Retinal pigment epithelial cell (primary cell): ENCODE measurements at regions not wholly inside any gene's neighbourhood (a gene's known extent, or its start where the extent isn't known, plus 50 kb on each side); places are given as distances from the start of the nearest gene placed in this dataset.

Experiments used
- DNase-seq: peaks from one replicate; pipeline ENCODE4 v3.0.0-alpha.2; 2010; ENCODE audit warnings: low read depth
- H3K4me3 ChIP-seq: 2 replicates; pipeline ENCODE4 v1.5.1; 2011; ENCODE audit warnings: mild to moderate bottlenecking, low read length, control low read depth, moderate library complexity
- TF ChIP-seq, protein P1 (sequence below): conservative IDR thresholded peaks from 2 replicates; pipeline ENCODE4 v1.5.1; 2011; ENCODE audit warnings: low read depth, low read length, control low read depth, inconsistent platforms

DNA sequence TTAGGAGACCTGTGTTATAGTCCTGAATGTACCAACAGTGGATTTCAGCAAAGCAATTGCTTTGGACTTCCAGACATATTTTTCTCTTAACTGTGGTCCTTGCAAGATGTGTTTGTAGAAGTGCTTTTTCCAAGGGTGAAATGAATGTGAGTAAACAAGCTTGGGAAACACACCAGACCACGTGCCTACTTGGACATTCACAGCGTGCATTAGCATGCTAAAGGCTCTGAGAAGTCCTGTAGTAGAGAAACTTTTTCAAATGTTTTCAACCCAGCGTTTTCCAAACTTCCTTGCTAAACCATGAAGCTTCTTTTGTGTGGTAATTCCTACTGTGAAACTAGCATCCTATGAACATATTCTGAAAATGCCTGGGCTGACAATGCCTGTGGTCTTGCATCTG, 91.2 kb upstream of the DBX1 start:
- no peak overlapping the region for H3K4me3 ChIP-seq
- no peak for DNase-seq
- TF ChIP-seq, protein P1, sequence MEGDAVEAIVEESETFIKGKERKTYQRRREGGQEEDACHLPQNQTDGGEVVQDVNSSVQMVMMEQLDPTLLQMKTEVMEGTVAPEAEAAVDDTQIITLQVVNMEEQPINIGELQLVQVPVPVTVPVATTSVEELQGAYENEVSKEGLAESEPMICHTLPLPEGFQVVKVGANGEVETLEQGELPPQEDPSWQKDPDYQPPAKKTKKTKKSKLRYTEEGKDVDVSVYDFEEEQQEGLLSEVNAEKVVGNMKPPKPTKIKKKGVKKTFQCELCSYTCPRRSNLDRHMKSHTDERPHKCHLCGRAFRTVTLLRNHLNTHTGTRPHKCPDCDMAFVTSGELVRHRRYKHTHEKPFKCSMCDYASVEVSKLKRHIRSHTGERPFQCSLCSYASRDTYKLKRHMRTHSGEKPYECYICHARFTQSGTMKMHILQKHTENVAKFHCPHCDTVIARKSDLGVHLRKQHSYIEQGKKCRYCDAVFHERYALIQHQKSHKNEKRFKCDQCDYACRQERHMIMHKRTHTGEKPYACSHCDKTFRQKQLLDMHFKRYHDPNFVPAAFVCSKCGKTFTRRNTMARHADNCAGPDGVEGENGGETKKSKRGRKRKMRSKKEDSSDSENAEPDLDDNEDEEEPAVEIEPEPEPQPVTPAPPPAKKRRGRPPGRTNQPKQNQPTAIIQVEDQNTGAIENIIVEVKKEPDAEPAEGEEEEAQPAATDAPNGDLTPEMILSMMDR, result no peak

DNA sequence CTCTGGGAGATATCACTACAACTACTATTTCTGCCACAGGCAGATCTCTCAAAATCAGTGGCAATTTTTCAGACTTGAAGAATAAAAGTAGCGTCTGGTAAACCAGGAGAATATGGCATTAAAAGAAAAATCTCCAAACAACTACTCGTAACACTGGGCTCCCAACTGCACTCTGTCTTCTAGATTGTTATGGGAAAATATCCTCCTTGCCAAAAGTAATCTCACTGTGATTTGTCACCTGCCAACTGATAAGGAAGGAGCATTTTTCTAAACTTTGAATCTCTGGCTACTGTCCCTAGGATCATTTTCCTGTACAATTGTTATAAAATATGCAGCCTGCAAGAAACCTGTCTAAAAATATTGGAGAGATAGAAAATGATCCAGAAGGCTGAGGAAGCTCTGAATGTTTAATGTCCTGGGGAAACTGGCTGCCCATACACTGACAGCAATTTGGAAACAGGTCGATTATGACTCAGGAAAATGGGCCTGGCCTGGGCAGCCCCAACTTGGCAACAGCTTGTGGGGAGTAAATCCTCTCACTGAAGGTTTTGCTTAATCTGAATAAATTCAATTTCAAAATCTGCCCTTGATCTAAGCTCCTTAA, 90.5 kb upstream of the DBX1 start:
- TF ChIP-seq, protein P1, result no peak
- no peak overlapping the region for H3K4me3 ChIP-seq
- no peak for DNase-seq

DNA sequence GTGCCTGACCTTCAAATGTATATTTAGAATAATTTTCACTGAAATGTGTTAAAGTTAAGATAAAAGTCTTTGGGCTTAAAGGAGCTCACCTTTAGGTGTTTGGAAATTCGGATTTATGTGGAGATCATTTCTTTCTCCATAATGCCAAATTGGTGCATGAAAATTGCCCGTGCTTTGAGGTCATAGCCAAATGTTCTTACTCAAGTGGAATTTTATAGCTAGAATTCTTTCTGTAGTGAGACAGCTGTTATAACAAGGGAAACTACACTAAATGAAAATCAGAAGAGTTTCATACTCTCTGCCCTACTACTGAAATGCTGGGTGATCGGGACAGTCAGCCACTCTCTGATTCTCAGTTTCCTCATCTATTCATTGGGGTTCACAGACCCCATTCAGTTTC, 89.5 kb upstream of the DBX1 start:
- TF ChIP-seq, protein P1, result no peak
- H3K4me3 ChIP-seq, result no peak overlapping the region
- DNase-seq, result no peak

DNA sequence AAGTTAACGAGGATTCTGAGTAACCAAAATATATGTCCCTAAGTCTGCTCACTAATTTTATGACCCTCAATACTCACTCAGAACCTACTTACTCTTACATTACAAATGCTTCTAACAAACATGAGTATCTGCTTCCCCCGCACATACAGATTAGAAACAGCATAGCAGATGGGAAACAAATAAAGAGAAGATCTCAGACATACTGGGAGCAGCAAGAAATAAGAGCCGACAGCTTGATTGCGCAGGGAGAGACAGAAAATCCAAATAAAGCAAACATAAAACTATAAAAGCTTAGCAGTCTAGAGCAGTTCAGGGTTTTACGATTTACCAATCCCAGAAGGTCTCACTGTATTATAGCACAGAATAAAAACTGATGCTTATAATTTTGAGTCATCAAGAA, 89.1 kb upstream of the DBX1 start:
- TF ChIP-seq, protein P1, result no peak

DNA sequence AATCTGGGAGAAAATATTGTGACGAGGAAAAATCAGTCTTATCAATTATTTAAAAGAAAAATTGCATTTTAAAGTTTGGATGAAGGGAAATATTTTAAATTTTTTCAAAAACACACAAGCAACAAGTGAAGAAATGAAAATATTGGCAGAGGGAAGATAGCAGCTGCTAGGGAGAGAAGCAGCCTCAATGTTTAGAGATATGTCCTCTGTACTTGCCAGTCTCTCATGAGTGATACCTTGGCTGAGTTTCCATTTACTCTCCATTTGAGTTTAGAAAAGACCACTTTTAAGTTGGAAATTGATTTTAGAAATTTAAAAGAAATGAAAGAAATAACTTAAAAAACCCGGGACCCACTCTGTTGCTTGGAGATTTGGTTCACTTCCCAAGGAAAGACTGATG, 88.6 kb upstream of the DBX1 start:
- DNase-seq, result no peak
- TF ChIP-seq, protein P1, result no peak
- no peak overlapping the region for H3K4me3 ChIP-seq

More for the DNA sequence above, 89.1 kb upstream of the DBX1 start:
- H3K4me3 ChIP-seq, result no peak overlapping the region
- no peak for DNase-seq

DNA sequence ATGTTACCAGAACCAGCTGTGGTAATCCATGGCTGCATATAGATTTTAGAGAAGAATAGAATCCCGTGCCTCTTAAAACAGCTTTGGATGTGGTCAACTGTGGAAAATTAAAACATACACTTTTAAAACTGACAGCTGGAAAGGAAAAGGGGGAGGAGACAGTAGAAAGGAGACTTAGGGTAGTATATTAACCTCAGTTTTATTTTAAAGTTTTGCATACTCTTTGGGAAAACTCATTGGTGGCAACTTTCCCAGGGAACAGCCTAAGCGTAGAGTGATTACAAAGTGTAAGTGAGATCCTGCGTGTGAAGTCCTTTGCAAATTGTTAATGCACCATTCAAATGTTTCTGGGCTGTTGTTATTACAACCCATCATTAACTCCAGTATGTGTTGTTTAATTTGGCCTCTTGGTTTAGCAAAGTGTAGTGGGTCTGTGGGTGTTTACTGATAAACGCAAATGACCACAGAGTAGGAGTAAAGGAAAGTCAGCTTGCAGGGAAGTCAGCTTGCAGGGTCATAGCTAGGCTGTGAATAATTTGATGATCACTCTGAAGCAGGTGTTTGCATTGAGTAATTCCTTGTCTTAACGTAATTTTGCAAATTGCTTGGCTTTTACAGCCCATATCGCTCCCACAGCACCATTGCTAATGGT, 88.0 kb upstream of the DBX1 start:
- no peak for DNase-seq
- no peak overlapping the region for H3K4me3 ChIP-seq
- TF ChIP-seq, protein P1, result no peak

DNA sequence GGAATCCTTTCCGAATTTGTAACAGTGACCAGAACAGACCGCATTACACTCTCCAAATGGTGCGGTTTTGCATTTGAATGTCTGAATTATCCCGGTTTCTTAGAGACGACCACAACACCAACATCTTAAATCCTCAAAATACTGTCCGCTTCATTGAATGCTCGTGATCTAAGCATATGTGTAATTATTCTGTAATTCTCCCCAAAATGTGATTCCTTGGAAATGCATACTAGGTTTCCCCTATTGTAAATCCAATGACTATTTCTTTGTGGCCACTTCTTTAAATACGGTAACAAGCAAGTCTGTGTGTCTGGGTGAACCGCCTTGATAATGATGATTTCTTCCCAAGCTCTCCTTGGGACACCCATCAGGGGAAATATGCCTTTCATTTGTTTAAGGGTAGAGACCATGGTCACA, 87.3 kb upstream of the DBX1 start:
- DNase-seq, result no peak
- no peak overlapping the region for H3K4me3 ChIP-seq
- TF ChIP-seq, protein P1, result no peak
